ENCODE measurements at regions not wholly inside any gene's neighbourhood (a gene's known extent, or its start where the extent isn't known, plus 50 kb on each side); places are given as distances from the start of the nearest gene placed in this dataset.
"Not testable (repeated sequence)": the region's sequence is repeated elsewhere in the genome, so short reads cannot be mapped to it uniquely, and the experiment has no call there.

- DNase-seq: no peak
Observed at GRCh38 chr1:228945885-228946284, 210.6 kb downstream of the RHOU start.

GRCh38 chr1:228949617-228950016 is 214.3 kb downstream of the RHOU start:
- DNase-seq: not testable (repeated sequence)

- peak; percentile 46 for DNase-seq
Observed at GRCh38 chr1:228953207-228953606, 217.9 kb downstream of the RHOU start.

DNA sequence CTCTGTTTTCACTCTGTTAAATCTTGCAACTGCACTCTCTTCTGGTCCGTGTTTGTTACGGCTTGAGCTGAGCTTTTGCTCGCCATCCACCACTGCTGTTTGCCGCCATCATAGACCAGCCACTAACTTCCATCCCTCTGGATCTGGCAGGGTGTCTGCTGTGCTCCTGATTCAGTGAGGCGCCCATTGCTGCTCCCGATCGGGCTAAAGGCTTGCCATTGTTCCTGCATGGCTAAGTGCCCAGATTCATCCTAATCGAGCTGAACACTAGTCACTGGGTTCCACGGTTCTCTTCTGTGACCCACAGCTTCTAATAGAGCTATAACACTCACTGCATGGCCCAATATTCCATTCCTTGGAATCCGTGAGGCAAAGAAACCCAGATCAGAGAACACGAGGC is 218.5 kb downstream of the RHOU start:
- not testable (repeated sequence) for DNase-seq

GRCh38 chr1:228955691-228956090 is 220.4 kb downstream of the RHOU start:
- no peak for DNase-seq

DNA sequence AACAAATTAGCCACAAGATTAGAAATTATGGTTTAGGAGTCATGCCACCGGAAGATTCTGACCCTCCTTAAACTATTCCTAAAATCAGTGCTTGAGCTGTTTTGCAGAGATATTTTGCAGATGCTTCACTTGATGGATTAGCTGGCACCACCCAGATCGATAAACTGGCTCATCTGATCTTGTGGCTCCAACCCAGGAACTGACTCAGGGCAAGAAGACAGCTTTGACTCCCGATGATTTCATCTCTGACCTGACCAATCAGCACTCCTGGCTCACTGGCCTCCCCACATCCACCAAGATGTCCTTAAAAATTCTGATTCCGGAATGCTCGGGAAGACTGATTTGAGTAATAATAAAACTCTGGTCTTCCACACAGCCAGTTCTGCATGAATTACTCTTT is 221.6 kb downstream of the RHOU start:
- no peak for DNase-seq

DNA sequence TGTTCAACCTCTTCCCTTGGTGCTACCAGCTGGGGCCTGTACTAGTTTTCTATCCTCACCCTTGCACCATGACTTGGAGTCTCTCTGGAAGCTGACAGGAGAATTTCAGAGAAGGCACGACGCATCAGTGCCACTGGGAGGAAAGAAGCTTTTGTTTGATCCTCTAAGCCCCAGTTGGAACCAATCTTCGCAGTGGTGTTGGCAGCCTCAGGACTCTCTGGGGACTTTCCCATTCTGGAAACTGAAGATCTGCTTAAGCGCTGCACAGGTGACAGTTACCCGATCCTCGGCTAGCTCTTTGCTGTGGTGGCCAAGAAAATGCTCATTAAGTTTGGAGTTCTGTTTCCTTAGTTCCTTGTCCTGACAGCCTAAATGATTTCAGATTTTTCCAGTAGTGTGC is 222.3 kb downstream of the RHOU start:
- DNase-seq: no peak

DNA sequence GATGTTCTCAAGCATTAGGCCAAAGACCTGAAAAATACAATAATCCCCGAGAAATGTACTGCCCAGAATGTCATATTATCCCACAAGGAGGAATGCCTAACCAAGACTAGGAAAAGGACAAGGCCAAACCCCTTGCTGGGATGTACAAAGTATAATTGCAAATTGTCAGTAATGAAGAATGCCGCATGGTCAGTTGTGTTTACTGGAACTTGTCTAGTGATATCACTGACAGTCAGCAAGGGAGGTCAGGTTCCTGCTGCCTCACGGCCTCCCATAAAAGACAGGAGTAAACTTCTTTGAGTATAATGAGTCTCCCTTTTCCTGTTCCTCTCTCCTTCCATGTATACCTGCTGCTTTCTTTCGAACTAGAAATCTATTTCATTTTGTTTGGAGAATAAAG is 222.8 kb downstream of the RHOU start:
- no peak for DNase-seq

DNA sequence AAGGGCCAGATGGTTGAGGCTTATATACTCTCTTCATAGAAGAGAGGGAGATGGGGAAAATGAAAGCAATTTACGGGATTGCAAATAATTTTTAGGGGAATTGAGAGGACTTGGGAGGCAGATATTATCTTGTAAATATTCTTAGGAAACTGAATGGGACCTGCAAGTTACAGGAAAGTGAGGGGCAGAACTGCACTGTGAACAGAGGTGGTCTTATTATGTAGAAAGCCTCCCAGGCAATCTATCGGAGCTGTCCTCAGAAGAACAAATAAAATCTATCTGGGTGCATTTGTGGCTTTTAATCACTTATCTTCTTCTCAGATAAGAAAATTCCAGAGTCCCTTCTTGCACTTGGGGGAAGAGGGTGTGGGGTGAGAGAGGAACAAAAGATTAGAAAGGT is 223.5 kb downstream of the RHOU start:
- DNase-seq: no peak

DNA sequence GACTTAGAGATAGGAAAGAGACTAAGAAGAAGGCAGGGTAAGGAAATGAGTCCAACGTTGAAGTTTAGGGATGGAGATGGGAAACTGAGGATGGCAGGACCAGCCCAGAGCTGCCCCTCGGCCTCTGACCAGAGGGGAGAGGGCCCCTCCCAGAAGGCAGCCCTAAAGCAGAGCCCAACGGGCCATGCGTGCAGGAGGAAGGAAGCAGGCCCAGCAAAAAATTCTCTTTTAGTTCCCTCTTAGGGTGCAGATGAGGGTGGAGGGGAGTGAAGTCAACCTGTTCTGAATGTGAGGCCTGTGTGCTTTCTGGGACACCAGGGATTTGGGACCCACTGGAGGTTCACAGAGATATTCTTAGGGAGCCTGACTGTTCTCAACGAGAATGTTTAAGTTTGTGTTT is 225.4 kb downstream of the RHOU start:
- no peak for DNase-seq

GRCh38 chr1:228961511-228961910 is 226.2 kb downstream of the RHOU start:
- DNase-seq: no peak

DNA sequence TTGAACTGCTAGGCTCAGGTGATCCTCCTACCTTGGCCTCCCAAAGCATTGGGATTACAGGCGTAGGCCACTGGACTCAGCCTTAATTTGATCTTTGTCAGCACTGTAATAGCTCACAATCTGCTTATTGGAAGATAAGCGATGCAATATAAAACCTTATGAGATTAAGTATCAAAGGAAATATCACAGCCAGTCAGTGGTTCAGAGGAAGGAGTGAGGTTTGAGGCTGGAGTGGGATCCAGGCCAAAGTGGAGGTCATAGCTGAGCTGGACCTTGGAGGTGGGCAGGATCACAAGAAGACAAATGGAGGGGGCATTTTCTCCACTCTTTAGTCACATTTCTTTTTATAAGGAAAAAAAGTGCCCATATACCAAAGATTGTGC is 228.5 kb downstream of the RHOU start:
- no peak for DNase-seq

DNA sequence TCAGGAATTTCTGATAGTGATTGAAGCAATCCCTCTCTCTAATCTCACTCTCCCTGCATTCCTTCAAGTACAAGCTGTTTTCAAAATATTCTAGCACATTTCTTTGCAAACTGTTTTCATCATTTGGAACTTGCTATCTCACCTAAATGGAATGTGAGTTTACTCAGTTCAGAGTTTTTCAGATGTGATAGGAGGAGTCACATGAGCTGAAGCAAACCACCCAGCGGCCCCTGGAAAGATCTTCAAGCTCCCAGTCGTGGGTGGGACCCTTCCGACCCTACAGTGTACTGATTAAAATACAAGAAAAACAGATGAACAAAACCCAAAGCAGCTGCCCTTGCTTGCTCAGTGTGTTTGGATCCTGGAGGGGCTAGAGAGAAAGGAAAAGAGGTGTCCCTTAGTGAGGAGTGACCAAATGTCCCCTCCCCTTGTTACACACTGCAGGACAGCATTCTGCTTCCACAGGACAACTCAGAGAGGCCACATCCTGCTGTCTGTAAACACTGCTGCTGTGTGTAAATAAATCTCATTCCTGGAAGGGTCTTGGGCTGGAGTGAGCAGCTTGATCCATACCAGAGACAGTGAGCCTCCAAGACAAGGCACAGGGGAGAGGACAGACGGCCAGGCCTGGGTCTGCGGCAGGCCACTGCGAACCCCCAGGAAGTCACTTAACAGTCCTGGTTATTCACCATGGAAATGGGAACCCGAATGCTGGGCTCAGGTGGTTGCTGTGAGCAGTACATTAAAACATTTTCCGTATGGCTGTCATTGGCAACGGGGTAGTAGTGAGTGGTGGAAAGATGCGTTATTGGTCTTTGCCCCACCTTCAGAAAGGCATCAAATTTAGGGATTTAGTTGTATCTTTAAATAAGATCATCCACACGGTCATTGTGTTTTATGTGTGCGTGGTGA is 229.2 kb downstream of the RHOU start:
- DNase-seq: no peak

GRCh38 chr1:228968891-228969606 is 233.8 kb downstream of the RHOU start:
- DNase-seq: no peak

DNA sequence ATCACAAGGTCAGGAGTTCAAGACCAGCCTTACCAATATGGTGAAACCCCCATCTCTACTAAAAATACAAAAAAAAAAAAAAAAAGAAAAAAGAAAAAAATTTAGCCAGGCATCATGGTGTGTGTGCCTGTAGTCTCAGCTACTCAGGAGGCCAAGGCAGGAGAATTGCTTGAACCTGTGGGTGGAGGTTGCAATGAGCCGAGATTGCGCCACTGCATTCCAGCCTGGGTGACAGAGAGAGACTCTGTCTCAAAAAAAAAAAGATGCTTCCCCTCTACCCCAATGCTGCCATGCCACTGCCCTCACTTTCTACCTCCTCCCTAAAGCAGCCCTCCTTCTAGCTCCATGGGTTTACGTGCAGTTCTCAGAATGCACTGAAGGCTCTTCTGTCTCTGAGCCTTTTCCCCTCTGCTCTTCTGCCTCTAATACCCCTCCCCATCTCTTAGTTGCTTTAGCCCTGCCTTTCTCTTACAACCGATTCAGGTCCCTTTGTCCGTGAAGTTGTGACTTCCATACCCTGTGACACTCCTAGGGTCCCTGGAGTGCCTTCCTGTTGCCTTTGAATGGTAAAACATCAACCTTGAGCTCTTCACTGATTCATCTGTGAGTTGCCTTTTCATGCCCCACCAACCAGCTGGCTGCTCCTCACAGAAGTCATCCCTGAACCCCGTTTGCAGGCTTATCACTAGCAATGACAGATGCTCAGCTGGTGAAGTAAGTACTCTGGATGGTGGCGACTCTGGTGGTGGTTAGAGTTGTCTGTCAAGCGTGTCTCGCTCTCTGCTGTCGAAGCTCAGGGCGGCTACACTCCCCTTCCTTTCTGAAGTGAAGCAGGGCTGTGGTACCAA is 234.9 kb downstream of the RHOU start:
- no peak for DNase-seq

DNA sequence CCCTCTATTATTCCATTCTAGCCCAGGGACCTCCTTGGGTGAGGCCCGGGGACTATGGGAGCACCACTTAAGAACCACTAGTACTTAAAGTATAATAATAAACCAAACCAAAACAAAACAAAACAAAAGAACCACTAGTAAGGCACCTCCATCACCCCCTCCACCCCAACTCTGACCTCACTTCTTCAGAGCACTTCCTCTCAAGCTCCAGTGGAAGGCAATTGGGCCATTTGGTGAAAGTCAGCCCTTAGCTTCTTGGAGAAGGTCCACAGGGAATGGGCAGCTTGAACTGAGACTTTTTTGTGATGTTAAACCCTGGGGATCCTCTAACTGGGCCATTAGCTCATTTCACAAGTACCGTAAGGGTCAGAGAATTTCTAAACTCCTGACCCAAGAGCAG is 237.3 kb downstream of the RHOU start:
- no peak for DNase-seq

GRCh38 chr1:228974273-228974672 is 239.0 kb downstream of the RHOU start:
- DNase-seq: no peak

- no peak for DNase-seq
Observed at GRCh38 chr1:228975238-228975907, 240.1 kb downstream of the RHOU start.

GRCh38 chr1:228976316-228976715 is 241.0 kb downstream of the RHOU start:
- DNase-seq: no peak

- DNase-seq: no peak
Observed at GRCh38 chr1:228977307-228977706, 242.0 kb downstream of the RHOU start.

DNA sequence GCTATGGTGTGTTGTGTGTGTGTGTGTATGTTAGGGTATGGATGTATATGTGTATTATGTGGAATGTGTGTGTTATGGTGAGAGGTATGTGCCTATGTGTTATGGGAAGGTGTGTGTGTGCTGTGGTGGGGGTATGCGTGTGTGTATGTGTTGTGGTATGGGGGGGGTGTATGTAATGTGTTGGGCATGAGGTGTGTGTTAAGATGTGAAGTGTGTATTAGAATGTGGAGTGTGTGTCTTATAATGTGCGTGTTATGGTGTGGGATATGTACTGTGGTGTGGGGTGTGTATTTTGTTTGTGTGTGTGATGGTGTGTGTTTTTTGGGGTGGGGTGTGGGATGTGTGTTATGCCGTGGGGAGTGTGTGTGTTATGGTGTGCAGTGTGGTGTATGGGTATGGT is 242.5 kb downstream of the RHOU start:
- no peak for DNase-seq

DNA sequence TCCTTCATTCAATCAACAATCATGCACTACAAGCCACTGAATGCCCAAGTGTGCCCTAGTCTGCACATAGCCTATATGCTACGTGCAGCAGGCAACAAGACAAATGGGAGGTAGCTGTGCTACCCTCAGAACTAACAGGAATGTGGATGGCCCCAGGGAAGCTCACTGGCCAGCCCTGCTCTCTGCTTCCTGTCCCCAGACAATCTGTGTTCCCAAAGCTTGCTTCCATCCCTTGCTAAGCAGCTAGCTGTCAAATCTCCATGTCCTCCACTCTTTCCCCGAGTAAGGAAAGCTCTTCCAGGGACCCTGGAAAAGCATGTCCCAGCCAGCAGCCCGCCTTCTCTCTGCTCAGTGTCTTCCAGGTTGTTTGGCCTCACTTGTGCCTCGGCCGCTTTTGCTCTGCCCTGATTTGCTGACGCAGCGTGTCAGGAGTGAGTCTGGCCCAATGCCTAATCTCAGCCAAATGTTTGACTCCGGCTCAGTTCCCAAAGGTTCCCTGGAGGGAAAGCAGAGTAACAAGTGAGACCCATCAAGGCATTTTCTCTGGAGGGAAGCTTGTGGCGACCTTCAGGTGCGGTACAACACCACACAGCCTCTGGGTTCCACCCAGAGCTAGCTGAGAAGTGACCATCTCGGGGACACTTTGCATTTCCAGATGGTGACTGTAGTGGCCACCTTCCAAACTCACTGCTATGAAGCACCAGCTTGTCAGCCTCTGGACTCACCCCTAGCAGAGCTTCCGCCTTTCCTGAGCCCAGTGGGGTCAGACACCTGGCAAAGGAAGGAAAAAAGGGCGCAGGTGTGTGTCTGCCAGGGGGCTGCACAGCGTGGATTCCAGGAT is 243.4 kb downstream of the RHOU start:
- no peak for DNase-seq
